ENCODE measurements at regions not wholly inside any gene's neighbourhood (a gene's known extent, or its start where the extent isn't known, plus 50 kb on each side); places are given as distances from the start of the nearest gene placed in this dataset.

- Histone ChIP-seq H3K27me3 (ENCODE audit: control insufficient read depth, insufficient read depth, low read length) (no peaks in the 10 kb centered on the region), H3K4me1 (ENCODE audit: control insufficient read depth, insufficient read depth, low read length) (no peaks in the 10 kb centered on the region), H3K4me3 (ENCODE audit: low read length) (no peak overlapping the region), H3K36me3 (ENCODE audit: control insufficient read depth, insufficient read depth, low read length) (no peaks in the 10 kb centered on the region), H3K27ac (ENCODE audit: low read length) (no peak overlapping the region), H3K9me3 (ENCODE audit: control insufficient read depth, low read depth, low read length) (no peaks in the 10 kb centered on the region)
- DNase-seq = peak in 1 of 2 donors; percentile 5
- no CpG with 5 or more reads among the region's 5 CpGs for WGBS (ENCODE audit: insufficient coverage, low lambda C conversion rate)
Observed at GRCh38 chr4:12724510-12724909, 759.6 kb downstream of the RAB28 start.

- no peak overlapping the region for H3K4me3 ChIP-seq (ENCODE audit: low read length)
- 17% methylated on average over 6 of the region's 7 CpGs for WGBS (ENCODE audit: insufficient coverage, low lambda C conversion rate)
- no peaks in the 10 kb centered on the region for H3K27me3 ChIP-seq (ENCODE audit: control insufficient read depth, insufficient read depth, low read length)
- H3K4me1 ChIP-seq (ENCODE audit: control insufficient read depth, insufficient read depth, low read length) = no peaks in the 10 kb centered on the region
- H3K27ac ChIP-seq (ENCODE audit: low read length) = no peak overlapping the region
- DNase-seq = no peak
- no peaks in the 10 kb centered on the region for H3K9me3 ChIP-seq (ENCODE audit: control insufficient read depth, low read depth, low read length)
- H3K36me3 ChIP-seq (ENCODE audit: control insufficient read depth, insufficient read depth, low read length) = no peaks in the 10 kb centered on the region
Observed at GRCh38 chr4:12723849-12724447, 760.2 kb downstream of the RAB28 start.

- Histone ChIP-seq H3K9me3 (ENCODE audit: control insufficient read depth, low read depth, low read length) (no peaks in the 10 kb centered on the region), H3K4me3 (ENCODE audit: low read length) (no peak overlapping the region), H3K27ac (ENCODE audit: low read length) (no peak overlapping the region), H3K36me3 (ENCODE audit: control insufficient read depth, insufficient read depth, low read length) (no peaks in the 10 kb centered on the region), H3K4me1 (ENCODE audit: control insufficient read depth, insufficient read depth, low read length) (no peaks in the 10 kb centered on the region), H3K27me3 (ENCODE audit: control insufficient read depth, insufficient read depth, low read length) (no peaks in the 10 kb centered on the region)
- WGBS (ENCODE audit: insufficient coverage, low lambda C conversion rate) = no CpG with 5 or more reads among the region's 1 CpG
- no peak for DNase-seq
Observed at GRCh38 chr4:12716896-12717295, 767.2 kb downstream of the RAB28 start.

- no peaks in the 10 kb centered on the region for H3K4me1 ChIP-seq (ENCODE audit: control insufficient read depth, insufficient read depth, low read length)
- no CpG with 5 or more reads among the region's 8 CpGs for WGBS (ENCODE audit: insufficient coverage, low lambda C conversion rate)
- no peak for DNase-seq
- H3K27ac ChIP-seq (ENCODE audit: low read length) = no peak overlapping the region
- H3K4me3 ChIP-seq (ENCODE audit: low read length) = no peak overlapping the region
- no peaks in the 10 kb centered on the region for H3K27me3 ChIP-seq (ENCODE audit: control insufficient read depth, insufficient read depth, low read length)
- H3K9me3 ChIP-seq (ENCODE audit: control insufficient read depth, low read depth, low read length) = no peaks in the 10 kb centered on the region
- H3K36me3 ChIP-seq (ENCODE audit: control insufficient read depth, insufficient read depth, low read length) = no peaks in the 10 kb centered on the region
Observed at GRCh38 chr4:12712648-12713339, 771.3 kb downstream of the RAB28 start.

GRCh38 chr4:12707381-12708175 lies 776.6 kb downstream of the RAB28 start:
- WGBS (ENCODE audit: insufficient coverage, low lambda C conversion rate) = no CpG with 5 or more reads among the region's 1 CpG
- H3K27ac ChIP-seq (ENCODE audit: low read length) = no peak overlapping the region
- no peak for DNase-seq
- H3K36me3 ChIP-seq (ENCODE audit: control insufficient read depth, insufficient read depth, low read length) = no peaks in the 10 kb centered on the region
- no peaks in the 10 kb centered on the region for H3K4me1 ChIP-seq (ENCODE audit: control insufficient read depth, insufficient read depth, low read length)
- H3K4me3 ChIP-seq (ENCODE audit: low read length) = no peak overlapping the region
- H3K9me3 ChIP-seq (ENCODE audit: control insufficient read depth, low read depth, low read length) = no peaks in the 10 kb centered on the region
- H3K27me3 ChIP-seq (ENCODE audit: control insufficient read depth, insufficient read depth, low read length) = peaks cover 4% of the 10 kb centered on the region

- 20% methylated on average over 1 of the region's 9 CpGs for WGBS (ENCODE audit: insufficient coverage, low lambda C conversion rate)
- H3K27ac ChIP-seq (ENCODE audit: low read length) = no peak overlapping the region
- peaks cover 4% of the 10 kb centered on the region for H3K27me3 ChIP-seq (ENCODE audit: control insufficient read depth, insufficient read depth, low read length)
- no peak overlapping the region for H3K4me3 ChIP-seq (ENCODE audit: low read length)
- no peak for DNase-seq
- H3K36me3 ChIP-seq (ENCODE audit: control insufficient read depth, insufficient read depth, low read length) = no peaks in the 10 kb centered on the region
- no peaks in the 10 kb centered on the region for H3K9me3 ChIP-seq (ENCODE audit: control insufficient read depth, low read depth, low read length)
- H3K4me1 ChIP-seq (ENCODE audit: control insufficient read depth, insufficient read depth, low read length) = no peaks in the 10 kb centered on the region
Observed at GRCh38 chr4:12703036-12703435, 781.1 kb downstream of the RAB28 start.

GRCh38 chr4:12701384-12701783 lies 782.8 kb downstream of the RAB28 start:
- H3K27me3 ChIP-seq (ENCODE audit: control insufficient read depth, insufficient read depth, low read length) = peaks cover 4% of the 10 kb centered on the region
- 100% methylated on average over 1 of the region's 1 CpG for WGBS (ENCODE audit: insufficient coverage, low lambda C conversion rate)
- H3K36me3 ChIP-seq (ENCODE audit: control insufficient read depth, insufficient read depth, low read length) = no peaks in the 10 kb centered on the region

GRCh38 chr4:12697970-12698369 lies 786.2 kb downstream of the RAB28 start:
- H3K4me1 ChIP-seq (ENCODE audit: control insufficient read depth, insufficient read depth, low read length) = no peaks in the 10 kb centered on the region
- H3K27me3 ChIP-seq (ENCODE audit: control insufficient read depth, insufficient read depth, low read length) = no peaks in the 10 kb centered on the region
- no peak overlapping the region for H3K27ac ChIP-seq (ENCODE audit: low read length)
- H3K36me3 ChIP-seq (ENCODE audit: control insufficient read depth, insufficient read depth, low read length) = no peaks in the 10 kb centered on the region
- no peaks in the 10 kb centered on the region for H3K9me3 ChIP-seq (ENCODE audit: control insufficient read depth, low read depth, low read length)
- DNase-seq = no peak
- no peak overlapping the region for H3K4me3 ChIP-seq (ENCODE audit: low read length)
- 89% methylated on average over 2 of the region's 2 CpGs for WGBS (ENCODE audit: insufficient coverage, low lambda C conversion rate)

More at GRCh38 chr4:12701384-12701783, 782.8 kb downstream of the RAB28 start:
- H3K27ac ChIP-seq (ENCODE audit: low read length) = no peak overlapping the region
- H3K9me3 ChIP-seq (ENCODE audit: control insufficient read depth, low read depth, low read length) = no peaks in the 10 kb centered on the region
- H3K4me3 ChIP-seq (ENCODE audit: low read length) = no peak overlapping the region
- DNase-seq = no peak
- no peaks in the 10 kb centered on the region for H3K4me1 ChIP-seq (ENCODE audit: control insufficient read depth, insufficient read depth, low read length)

GRCh38 chr4:12692815-12693214 lies 791.3 kb downstream of the RAB28 start:
- DNase-seq = no peak
- 44% methylated on average over 1 of the region's 2 CpGs for WGBS (ENCODE audit: insufficient coverage, low lambda C conversion rate)
- no peaks in the 10 kb centered on the region for H3K4me1 ChIP-seq (ENCODE audit: control insufficient read depth, insufficient read depth, low read length)
- H3K9me3 ChIP-seq (ENCODE audit: control insufficient read depth, low read depth, low read length) = no peaks in the 10 kb centered on the region
- no peak overlapping the region for H3K4me3 ChIP-seq (ENCODE audit: low read length)
- H3K36me3 ChIP-seq (ENCODE audit: control insufficient read depth, insufficient read depth, low read length) = no peaks in the 10 kb centered on the region
- no peaks in the 10 kb centered on the region for H3K27me3 ChIP-seq (ENCODE audit: control insufficient read depth, insufficient read depth, low read length)
- H3K27ac ChIP-seq (ENCODE audit: low read length) = no peak overlapping the region

- H3K9me3 ChIP-seq (ENCODE audit: control insufficient read depth, low read depth, low read length) = no peaks in the 10 kb centered on the region
- no peak for DNase-seq
- no peaks in the 10 kb centered on the region for H3K36me3 ChIP-seq (ENCODE audit: control insufficient read depth, insufficient read depth, low read length)
- no peak overlapping the region for H3K27ac ChIP-seq (ENCODE audit: low read length)
- no peaks in the 10 kb centered on the region for H3K4me1 ChIP-seq (ENCODE audit: control insufficient read depth, insufficient read depth, low read length)
- H3K4me3 ChIP-seq (ENCODE audit: low read length) = no peak overlapping the region
- H3K27me3 ChIP-seq (ENCODE audit: control insufficient read depth, insufficient read depth, low read length) = no peaks in the 10 kb centered on the region
Observed at GRCh38 chr4:12691168-12691567, 793.0 kb downstream of the RAB28 start.
